ENCODE measurements at regions not wholly inside any gene's neighbourhood (a gene's known extent, or its start where the extent isn't known, plus 50 kb on each side); places are given as distances from the start of the nearest gene placed in this dataset.
"Not testable (repeated sequence)": the region's sequence is repeated elsewhere in the genome, so short reads cannot be mapped to it uniquely, and the experiment has no call there.

GRCh38 chr13:21913010-21913409, 242.1 kb downstream of the FGF9 start:
- DNase-seq (ENCODE audit: low spot score), result no peak

GRCh38 chr13:21917086-21918015, 246.5 kb downstream of the FGF9 start:
- DNase-seq (ENCODE audit: low spot score), result no peak

GRCh38 chr13:21920802-21921201, 249.9 kb downstream of the FGF9 start:
- not testable (repeated sequence) for DNase-seq (ENCODE audit: low spot score)

- DNase-seq (ENCODE audit: low spot score), result no peak
Observed at GRCh38 chr13:21924958-21925357, 254.1 kb downstream of the FGF9 start.

GRCh38 chr13:21925720-21926119, 254.8 kb downstream of the FGF9 start:
- no peak for DNase-seq (ENCODE audit: low spot score)

GRCh38 chr13:21929400-21929799, 258.5 kb downstream of the FGF9 start:
- DNase-seq (ENCODE audit: low spot score), result no peak

GRCh38 chr13:21930536-21930935, 259.7 kb downstream of the FGF9 start:
- no peak for DNase-seq (ENCODE audit: low spot score)

GRCh38 chr13:21932578-21932977, 261.7 kb downstream of the FGF9 start:
- DNase-seq (ENCODE audit: low spot score), result no peak

- DNase-seq (ENCODE audit: low spot score), result no peak
Observed at GRCh38 chr13:21932996-21933395, 262.1 kb downstream of the FGF9 start.

GRCh38 chr13:21934284-21934683, 263.4 kb downstream of the FGF9 start:
- DNase-seq (ENCODE audit: low spot score), result no peak

GRCh38 chr13:21936674-21937073, 265.8 kb downstream of the FGF9 start:
- DNase-seq (ENCODE audit: low spot score), result no peak

- DNase-seq (ENCODE audit: low spot score), result no peak
Observed at GRCh38 chr13:21938168-21938567, 267.3 kb downstream of the FGF9 start.

GRCh38 chr13:21938636-21939035, 267.8 kb downstream of the FGF9 start:
- no peak for DNase-seq (ENCODE audit: low spot score)

GRCh38 chr13:21942061-21942460, 271.2 kb downstream of the FGF9 start:
- no peak for DNase-seq (ENCODE audit: low spot score)

GRCh38 chr13:21944610-21945009, 273.7 kb downstream of the FGF9 start:
- no peak for DNase-seq (ENCODE audit: low spot score)

- DNase-seq (ENCODE audit: low spot score), result no peak
Observed at GRCh38 chr13:21945195-21945594, 274.3 kb downstream of the FGF9 start.

GRCh38 chr13:21946964-21947363, 276.1 kb downstream of the FGF9 start:
- no peak for DNase-seq (ENCODE audit: low spot score)

GRCh38 chr13:21948769-21949474, 278.0 kb downstream of the FGF9 start:
- DNase-seq (ENCODE audit: low spot score), result no peak

- no peak for DNase-seq (ENCODE audit: low spot score)
Observed at GRCh38 chr13:21949818-21950429, 279.1 kb downstream of the FGF9 start.

GRCh38 chr13:21956666-21957065, 285.8 kb downstream of the FGF9 start:
- no peak for DNase-seq (ENCODE audit: low spot score)

- no peak for DNase-seq (ENCODE audit: low spot score)
Observed at GRCh38 chr13:21957833-21958232, 287.0 kb downstream of the FGF9 start.

- no peak for DNase-seq (ENCODE audit: low spot score)
Observed at GRCh38 chr13:21960108-21960507, 289.2 kb downstream of the FGF9 start.

GRCh38 chr13:21964686-21965085, 293.8 kb downstream of the FGF9 start:
- DNase-seq (ENCODE audit: low spot score), result no peak
